A549 (cell line): ENCODE measurements at regions not wholly inside any gene's neighbourhood (a gene's known extent, or its start where the extent isn't known, plus 50 kb on each side); places are given as distances from the start of the nearest gene placed in this dataset.

ENCODE experiments used
- ATAC-seq, 2 experiments: fragments of 200-7000 bp in 1 of 2; fragments of >200 bp in 1 of 2; cut with Nextera tagmentation in 1 of 2; cut with Tn5 transposase in 1 of 2; 3 replicates each; pipeline versions ENCODE4 v1.8.0 to v1.9.1; 2018 to 2020; ENCODE audit warnings: mild to moderate bottlenecking in 1 of 2, moderate library complexity in 1 of 2
- CTCF ChIA-PET: fragments of 300-600 bp; sonication (Branson Sonifier 250); formaldehyde crosslinking; extraction: SDS; loops from one replicate; lab custom pipeline; 2021; ENCODE audit warnings: antibody characterized with exemption, inconsistent platforms; lab: Yijun Ruan, JAX
- POLR2A ChIA-PET: fragments of 350-600 bp; formaldehyde crosslinking; extraction: SDS; loops from one replicate; lab custom pipeline; 2021; ENCODE audit warnings: antibody characterized with exemption, inconsistent platforms; lab: Yijun Ruan, JAX
- DNase-seq, 2 experiments: peaks; one replicate each; pipeline versions ENCODE4 v3.0.0 to v3.0.0-alpha.2; 2011 to 2016; ENCODE audit warnings: low read depth in 1 of 2, low spot score in 1 of 2
- FAIRE-seq: peaks from 2 replicates; lab custom pipeline; 2011; peaks lifted over from hg19 to GRCh38; lab: Jason Lieb, UNC
- H3K27ac ChIP-seq, 2 experiments: fragments of >200 bp; sonication (Bioruptor Twin); formaldehyde crosslinking; 3 replicates each; pipeline ENCODE4 v1.5.1; 2016 to 2017
- H3K4me1 ChIP-seq: fragments of >200 bp; sonication (Bioruptor Twin); formaldehyde crosslinking; 3 replicates; pipeline ENCODE4 v1.6.1; 2016
- H3K4me2 ChIP-seq: fragments of >200 bp; sonication (Bioruptor Twin); formaldehyde crosslinking; 3 replicates; pipeline ENCODE4 v1.6.1; 2016
- H3K4me3 ChIP-seq: fragments of >200 bp; sonication (Bioruptor Twin); formaldehyde crosslinking; 3 replicates; pipeline ENCODE4 v1.5.1; 2016
- H3K9me3 ChIP-seq: fragments of >200 bp; sonication (Bioruptor Twin); formaldehyde crosslinking; 3 replicates; pipeline ENCODE4 v1.6.1; 2016
- CBX2 ChIP-seq: fragments of 200-600 bp; sonication (generic); IDR thresholded peaks from 2 replicates; pipeline ENCODE4 v1.6.1; 2016; ENCODE audit warnings: low read depth, mild to moderate bottlenecking, borderline replicate concordance
- CHD4 ChIP-seq: fragments of 200-600 bp; sonication (generic); IDR thresholded peaks from 2 replicates; pipeline ENCODE4 v1.6.1; 2016; ENCODE audit warnings: antibody characterized with exemption, mild to moderate bottlenecking, borderline replicate concordance
- EHF ChIP-seq: fragments of 250-450 bp; sonication (Bioruptor Pico); IDR thresholded peaks from 2 replicates; pipeline ENCODE4 v1.5.0; 2020; ENCODE audit warnings: mild to moderate bottlenecking
- EP300 ChIP-seq, 2 experiments: fragments of >200 bp; sonication (Bioruptor Twin); formaldehyde crosslinking; IDR thresholded peaks; 2 replicates in 1 of 2; 3 replicates in 1 of 2; pipeline ENCODE4 v1.6.1; 2016 to 2017
- FOXS1 ChIP-seq: fragments of 250-450 bp; sonication (Bioruptor Pico); IDR thresholded peaks from 2 replicates; pipeline ENCODE4 v1.5.0; 2020; ENCODE audit warnings: mild to moderate bottlenecking, moderate library complexity
- HDAC2 ChIP-seq: fragments of 200-600 bp; sonication (generic); IDR thresholded peaks from 2 replicates; pipeline ENCODE4 v1.6.1; 2016
- JUN ChIP-seq, 2 experiments: fragments of >200 bp; sonication (Bioruptor Twin); formaldehyde crosslinking; IDR thresholded peaks; 2 replicates in 1 of 2; 3 replicates in 1 of 2; pipeline ENCODE4 v1.6.1; 2016 to 2017
- KDM1A ChIP-seq: fragments of 200-600 bp; sonication (generic); IDR thresholded peaks from 2 replicates; pipeline ENCODE4 v1.6.1; 2016; ENCODE audit warnings: low read depth, mild to moderate bottlenecking
- KDM5A ChIP-seq: fragments of 200-600 bp; sonication (generic); IDR thresholded peaks from 2 replicates; pipeline ENCODE4 v1.6.1; 2016; ENCODE audit warnings: antibody characterized with exemption, mild to moderate bottlenecking
- MAFK ChIP-seq: fragments of 450-650 bp; IDR thresholded peaks from 2 replicates; pipeline ENCODE4 v1.6.1; 2014; ENCODE audit not compliant: partially characterized antibody
- MAZ ChIP-seq: fragments of 150-350 bp; IDR thresholded peaks from 2 replicates; pipeline ENCODE4 v1.6.1; 2014; ENCODE audit warnings: antibody characterized with exemption, low read depth, low read length, borderline replicate concordance
- NFE2L2 ChIP-seq: fragments of 150-350 bp; conservative IDR thresholded peaks from 2 replicates; pipeline ENCODE4 v1.6.1; 2014; ENCODE audit warnings: low read length
- NPAS2 ChIP-seq: fragments of 250-450 bp; sonication (Bioruptor Pico); IDR thresholded peaks from 2 replicates; pipeline ENCODE4 v1.8.0; 2022; ENCODE audit warnings: mild to moderate bottlenecking, moderate library complexity, borderline replicate concordance
- NR3C1 ChIP-seq: fragments of >200 bp; sonication (Bioruptor Twin); formaldehyde crosslinking; IDR thresholded peaks from 3 replicates; pipeline ENCODE4 v1.6.1; 2017
- PHF8 ChIP-seq: fragments of 200-600 bp; sonication (generic); IDR thresholded peaks from 2 replicates; pipeline ENCODE4 v1.6.1; 2016; ENCODE audit warnings: low read depth, mild to moderate bottlenecking, antibody characterized with exemption, moderate library complexity, borderline replicate concordance
- POLR2A ChIP-seq: IDR thresholded peaks from 2 replicates; pipeline ENCODE4 v1.6.1; 2012; ENCODE audit warnings: mild to moderate bottlenecking, low read length
- RAD21 ChIP-seq, 2 experiments: fragments of >200 bp in 1 of 2; sonication (Bioruptor Twin) in 1 of 2; formaldehyde crosslinking in 1 of 2; IDR thresholded peaks in 1 of 2; conservative IDR thresholded peaks in 1 of 2; 2 replicates in 1 of 2; 3 replicates in 1 of 2; pipeline ENCODE4 v1.6.1; 2012 to 2018; ENCODE audit warnings: inconsistent platforms in 1 of 2
- RCOR1 ChIP-seq: fragments of 150-350 bp; IDR thresholded peaks from 2 replicates; pipeline ENCODE4 v1.6.1; 2014; ENCODE audit warnings: antibody characterized with exemption, low read length, low read depth
- SMC3 ChIP-seq: fragments of >200 bp; sonication (Bioruptor Twin); formaldehyde crosslinking; IDR thresholded peaks from 3 replicates; pipeline ENCODE4 v1.6.1; 2018; ENCODE audit warnings: inconsistent platforms
- SREBF2 ChIP-seq: fragments of 450-650 bp; IDR thresholded peaks from 2 replicates; pipeline ENCODE4 v1.6.1; 2014; ENCODE audit warnings: mild to moderate bottlenecking, moderate library complexity
- TP53 ChIP-seq: fragments of 250-450 bp; sonication (Bioruptor Pico); IDR thresholded peaks from 2 replicates; pipeline ENCODE4 v1.5.0; 2021; ENCODE audit warnings: mild to moderate bottlenecking, moderate library complexity
- ZC3H11A ChIP-seq: fragments of 450-650 bp; IDR thresholded peaks from 2 replicates; pipeline ENCODE4 v1.6.1; 2014; ENCODE audit warnings: antibody characterized with exemption, mild to moderate bottlenecking
- ZFP36 ChIP-seq: fragments of 450-650 bp; IDR thresholded peaks from 2 replicates; pipeline ENCODE4 v1.6.1; 2014; ENCODE audit warnings: borderline replicate concordance; ENCODE audit not compliant: partially characterized antibody
- ZNF302 ChIP-seq: fragments of 250-450 bp; sonication (Bioruptor Pico); IDR thresholded peaks from 2 replicates; pipeline ENCODE4 v1.9.0; 2021; ENCODE audit warnings: inconsistent platforms, mild to moderate bottlenecking, moderate library complexity
- ZSCAN20 ChIP-seq: fragments of 250-450 bp; sonication (Bioruptor Pico); IDR thresholded peaks from 2 replicates; pipeline ENCODE4 v1.8.0; 2022; ENCODE audit warnings: mild to moderate bottlenecking, moderate library complexity
- WGBS: methylation state at CpG from one replicate; pipeline ENCODE4 v1.1.6; 2017; ENCODE audit errors: missing lambda C conversion rate; 5-methylcytosine and 5-hydroxymethylcytosine counted together
- TF ChIP-seq, protein P1 (sequence below): fragments of >200 bp; sonication (Bioruptor Twin); formaldehyde crosslinking; IDR thresholded peaks from 2 replicates; pipeline ENCODE4 v1.6.1; 2016
- TF ChIP-seq, protein P2 (sequence below): fragments of 250-450 bp; sonication (Bioruptor Pico); IDR thresholded peaks from 2 replicates; pipeline ENCODE4 v1.5.0; 2021; ENCODE audit warnings: mild to moderate bottlenecking, moderate library complexity, borderline replicate concordance
- TF ChIP-seq, protein P3 (sequence below): IDR thresholded peaks from 2 replicates; pipeline ENCODE4 v1.6.1; 2012; ENCODE audit warnings: low read depth, borderline replicate concordance

DNA sequence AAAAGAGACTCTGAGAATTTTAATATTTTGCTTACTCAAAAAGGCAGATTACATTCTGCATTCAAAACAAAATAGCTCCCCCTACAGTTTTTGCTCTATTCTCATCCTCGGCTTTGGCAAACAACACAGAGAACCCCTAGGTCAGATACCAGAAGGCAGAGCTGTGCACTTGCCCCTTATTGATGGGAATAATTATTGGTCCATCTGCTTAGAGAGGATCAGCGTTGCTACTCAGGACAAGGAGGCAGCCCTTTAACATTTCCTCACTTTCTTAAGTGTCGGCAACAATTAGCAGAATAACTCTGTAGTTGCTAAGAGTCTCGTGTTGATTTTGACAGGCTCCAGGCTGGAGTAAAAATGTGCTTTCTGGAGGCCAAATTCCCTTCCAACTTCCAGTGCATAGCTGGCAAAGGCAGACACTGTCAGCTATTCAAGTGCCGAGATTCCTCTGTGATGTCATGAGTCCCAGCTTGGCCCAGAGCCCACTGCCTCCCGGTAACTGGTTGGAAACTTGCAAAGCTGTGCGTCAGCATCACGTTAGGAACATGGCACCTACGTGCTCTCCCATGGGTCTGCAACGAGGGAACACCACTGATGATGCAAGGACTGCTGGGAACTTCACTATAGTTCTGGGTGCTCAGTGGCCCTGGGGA lies 482.7 kb upstream of the ADAMTS9 start:
- TF ChIP-seq POLR2A (no peak), RAD21 (conservative IDR thresholded peaks at IDR 0.05 in 1 of 2, IDR thresholded peaks at IDR 0.05 in 1 of 2) (peak in 1 of 2 experiments; percentile 14; a peak in 1 of 5 replicates)
- peak overlapping the region; percentile 17; the same call in 1 of the 3 replicates for H3K4me2 ChIP-seq
- no peaks in the 10 kb centered on the region for H3K4me1 ChIP-seq
- H3K4me3 ChIP-seq, result no peak overlapping the region
- ChIA-PET CTCF (interaction anchor here (0.9 to 2.7 kb wide), 3 partner anchors 8 to 637 kb away, joined by 3 to 8 read pairs (median 3); no protein-coding TSS in a partner anchor), POLR2A (interaction anchor here (0.6 kb wide), 1 partner anchor 38 kb away, joined by 4 read pairs; no protein-coding TSS in a partner anchor)
- peak in 1 of 2 experiments; percentile 48 for DNase-seq
- peak in 1 of 2 experiments; percentile 80; a peak in 4 of 6 replicates for ATAC-seq
- 3% methylated on average over 10 of the region's 10 CpGs for WGBS
- no peak for FAIRE-seq
- no peak overlapping the region for H3K27ac ChIP-seq
- H3K9me3 ChIP-seq, result no peaks in the 10 kb centered on the region

DNA sequence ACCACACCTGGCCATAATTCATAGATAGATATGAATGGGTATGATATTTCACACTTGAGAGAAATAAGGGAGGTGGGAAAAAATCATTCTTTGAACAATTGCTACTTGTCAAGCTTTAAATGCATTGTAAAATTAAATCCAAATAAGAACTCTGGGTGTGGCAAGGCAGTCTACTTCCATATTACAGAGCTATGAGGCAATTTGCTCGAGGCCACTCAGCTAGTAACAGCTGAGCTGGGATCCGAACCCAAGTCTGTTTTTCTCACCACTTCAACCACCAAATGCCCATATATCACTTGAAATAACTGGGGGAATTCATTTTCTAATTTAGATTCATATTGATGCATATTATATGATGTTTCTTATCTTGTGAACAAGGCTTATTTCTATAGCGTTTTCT lies 482.2 kb upstream of the ADAMTS9 start:
- no peak overlapping the region for H3K4me3 ChIP-seq
- POLR2A ChIA-PET, result no interaction called here

DNA sequence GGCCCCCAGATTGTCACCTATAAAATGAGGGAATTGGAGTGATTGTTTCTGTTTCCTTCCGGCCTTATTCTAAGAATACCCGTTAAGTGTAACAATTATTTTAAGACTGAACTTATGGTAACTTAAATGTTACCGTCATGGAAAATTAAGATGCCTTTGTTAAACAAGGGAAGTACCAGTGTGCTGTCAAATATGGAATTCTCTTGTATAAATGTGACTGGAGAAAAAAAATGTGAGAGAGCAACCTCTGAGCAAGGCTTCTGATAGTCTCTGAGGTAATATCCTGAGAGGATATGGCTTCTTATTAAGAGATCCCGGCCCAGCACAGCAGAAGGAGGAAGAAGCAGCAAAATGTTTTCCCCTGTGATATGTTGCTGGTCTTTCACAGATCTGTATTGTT lies 480.7 kb upstream of the ADAMTS9 start:
- TF ChIP-seq JUN (IDR thresholded peaks at IDR 0.05) (no peak), NPAS2 (CRISPR knock-in tag) (no peak), RAD21 (conservative IDR thresholded peaks at IDR 0.05 in 1 of 2, IDR thresholded peaks at IDR 0.05 in 1 of 2) (no peak), EHF (CRISPR knock-in tag) (no peak), KDM5A (no peak), EP300 (IDR thresholded peaks at IDR 0.05) (no peak), ZC3H11A (no peak), SREBF2 (no peak), MAZ (no peak), POLR2A (no peak), FOXS1 (no peak)
- no peaks in the 10 kb centered on the region for H3K9me3 ChIP-seq
- DNase-seq, result no peak
- H3K4me1 ChIP-seq, result no peaks in the 10 kb centered on the region
- no peak overlapping the region for H3K4me2 ChIP-seq
- H3K4me3 ChIP-seq, result no peak overlapping the region
- POLR2A ChIA-PET, result no interaction called here
- H3K27ac ChIP-seq, result no peak overlapping the region
- no peak for ATAC-seq
- CTCF ChIA-PET, result no interaction called here
- FAIRE-seq, result no peak
- WGBS, result 34% methylated on average over 4 of the region's 4 CpGs

More for the DNA sequence above, 482.2 kb upstream of the ADAMTS9 start:
- H3K9me3 ChIP-seq, result no peaks in the 10 kb centered on the region
- ATAC-seq, result no peak
- no peak for FAIRE-seq
- WGBS, result 0% methylated on average over 3 of the region's 3 CpGs
- TF ChIP-seq NR3C1, result no peak
- TF ChIP-seq KDM1A, result no peak
- no peak for TF ChIP-seq MAFK
- no peak for TF ChIP-seq CBX2
- TF ChIP-seq TP53 (CRISPR knock-in tag), result no peak
- TF ChIP-seq, protein P1, sequence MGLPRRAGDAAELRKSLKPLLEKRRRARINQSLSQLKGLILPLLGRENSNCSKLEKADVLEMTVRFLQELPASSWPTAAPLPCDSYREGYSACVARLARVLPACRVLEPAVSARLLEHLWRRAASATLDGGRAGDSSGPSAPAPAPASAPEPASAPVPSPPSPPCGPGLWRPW, result no peak
- TF ChIP-seq SMC3, result no peak
- TF ChIP-seq, protein P2, sequence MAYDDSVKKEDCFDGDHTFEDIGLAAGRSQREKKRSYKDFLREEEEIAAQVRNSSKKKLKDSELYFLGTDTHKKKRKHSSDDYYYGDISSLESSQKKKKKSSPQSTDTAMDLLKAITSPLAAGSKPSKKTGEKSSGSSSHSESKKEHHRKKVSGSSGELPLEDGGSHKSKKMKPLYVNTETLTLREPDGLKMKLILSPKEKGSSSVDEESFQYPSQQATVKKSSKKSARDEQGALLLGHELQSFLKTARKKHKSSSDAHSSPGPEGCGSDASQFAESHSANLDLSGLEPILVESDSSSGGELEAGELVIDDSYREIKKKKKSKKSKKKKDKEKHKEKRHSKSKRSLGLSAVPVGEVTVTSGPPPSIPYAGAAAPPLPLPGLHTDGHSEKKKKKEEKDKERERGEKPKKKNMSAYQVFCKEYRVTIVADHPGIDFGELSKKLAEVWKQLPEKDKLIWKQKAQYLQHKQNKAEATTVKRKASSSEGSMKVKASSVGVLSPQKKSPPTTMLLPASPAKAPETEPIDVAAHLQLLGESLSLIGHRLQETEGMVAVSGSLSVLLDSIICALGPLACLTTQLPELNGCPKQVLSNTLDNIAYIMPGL (CRISPR knock-in tag), result no peak
- no peak for TF ChIP-seq ZSCAN20 (CRISPR knock-in tag)
- TF ChIP-seq CHD4, result no peak
- TF ChIP-seq ZFP36, result no peak
- no peak for TF ChIP-seq NFE2L2
- no peak for TF ChIP-seq SREBF2
- TF ChIP-seq RCOR1, result no peak
- no peak for TF ChIP-seq ZNF302
- TF ChIP-seq, protein P3, sequence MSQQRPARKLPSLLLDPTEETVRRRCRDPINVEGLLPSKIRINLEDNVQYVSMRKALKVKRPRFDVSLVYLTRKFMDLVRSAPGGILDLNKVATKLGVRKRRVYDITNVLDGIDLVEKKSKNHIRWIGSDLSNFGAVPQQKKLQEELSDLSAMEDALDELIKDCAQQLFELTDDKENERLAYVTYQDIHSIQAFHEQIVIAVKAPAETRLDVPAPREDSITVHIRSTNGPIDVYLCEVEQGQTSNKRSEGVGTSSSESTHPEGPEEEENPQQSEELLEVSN, result no peak
- TF ChIP-seq PHF8, result no peak
- TF ChIP-seq HDAC2, result no peak
- TF ChIP-seq, all 56 proteins: peak for 0
- Histone ChIP-seq H3K27ac (no peak overlapping the region), H3K4me2 (no peak overlapping the region), H3K4me1 (no peaks in the 10 kb centered on the region)
- no peak for DNase-seq
- CTCF ChIA-PET, result interaction anchor here (0.6 to 2.7 kb wide), 4 partner anchors 9 to 636 kb away, joined by 3 to 8 read pairs (median 3); no protein-coding TSS in a partner anchor
